ENCODE measurements at regions not wholly inside any gene's neighbourhood (a gene's known extent, or its start where the extent isn't known, plus 50 kb on each side); places are given as distances from the start of the nearest gene placed in this dataset.
"Not testable (repeated sequence)": the region's sequence is repeated elsewhere in the genome, so short reads cannot be mapped to it uniquely, and the experiment has no call there.

GRCh38 chr4:117135634-117136354 is 50.4 kb upstream of the TRAM1L1 start:
- no peak for DNase-seq

DNA sequence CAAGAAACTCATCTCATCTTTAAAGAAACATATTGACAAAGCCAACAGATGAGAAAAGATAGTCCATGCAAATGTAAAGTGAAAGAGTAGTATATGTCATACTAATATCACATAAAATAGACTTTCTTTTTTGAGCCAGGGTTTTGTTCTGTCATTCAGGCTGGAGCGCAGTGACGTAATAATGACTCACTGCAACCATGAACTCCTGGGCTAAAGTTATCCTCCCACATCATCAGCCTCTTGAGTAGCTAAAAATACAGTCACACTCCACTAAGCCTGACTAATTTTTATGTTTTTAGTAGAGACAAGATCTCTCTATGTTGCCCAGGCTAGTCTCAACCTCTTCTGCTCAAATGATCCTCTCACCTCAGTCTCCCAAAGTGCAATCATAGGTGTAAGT is 51.8 kb upstream of the TRAM1L1 start:
- peak in 1 of 2 experiments; percentile 2 for DNase-seq

DNA sequence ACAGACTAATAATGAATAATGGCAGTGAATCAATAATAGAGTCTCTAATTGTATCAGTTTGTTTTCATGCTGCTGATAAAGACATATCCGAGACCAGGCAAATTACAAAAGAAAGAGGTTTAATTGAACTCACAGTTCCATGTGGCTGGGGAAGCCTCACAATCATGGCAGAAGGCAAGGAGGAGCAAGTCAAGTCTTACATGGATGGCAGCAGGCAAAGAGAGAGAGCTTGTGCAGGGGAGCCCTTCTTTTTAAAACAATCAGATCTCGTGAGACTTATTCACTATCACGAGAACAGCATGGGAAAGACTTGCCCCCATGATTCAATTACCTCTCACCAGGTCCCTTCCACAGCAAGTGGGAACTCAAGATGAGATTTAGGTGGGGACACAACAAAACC is 53.4 kb upstream of the TRAM1L1 start:
- DNase-seq: not testable (repeated sequence)

GRCh38 chr4:117154251-117154650 is 68.9 kb upstream of the TRAM1L1 start:
- no peak for DNase-seq

DNA sequence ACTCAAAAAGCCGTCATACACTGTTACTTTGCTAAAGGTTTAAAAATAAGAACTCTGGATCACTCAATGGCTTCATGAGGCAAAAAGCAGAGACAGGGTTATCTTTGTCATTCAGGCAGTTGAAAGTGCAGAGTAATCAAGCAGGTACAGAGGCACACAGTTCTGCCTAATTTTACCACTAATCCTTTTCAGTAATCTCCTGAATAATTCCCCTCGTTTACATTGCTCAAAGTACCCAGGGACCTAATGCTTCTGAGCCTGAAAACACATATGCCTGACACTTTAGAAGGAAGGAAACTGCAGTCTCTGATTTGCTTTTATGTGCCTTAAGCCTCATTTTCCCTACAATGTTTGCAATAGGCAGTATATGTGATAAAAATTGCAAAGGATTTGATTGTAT is 71.4 kb upstream of the TRAM1L1 start:
- DNase-seq: no peak

GRCh38 chr4:117157360-117157759 is 72.0 kb upstream of the TRAM1L1 start:
- no peak for DNase-seq

DNA sequence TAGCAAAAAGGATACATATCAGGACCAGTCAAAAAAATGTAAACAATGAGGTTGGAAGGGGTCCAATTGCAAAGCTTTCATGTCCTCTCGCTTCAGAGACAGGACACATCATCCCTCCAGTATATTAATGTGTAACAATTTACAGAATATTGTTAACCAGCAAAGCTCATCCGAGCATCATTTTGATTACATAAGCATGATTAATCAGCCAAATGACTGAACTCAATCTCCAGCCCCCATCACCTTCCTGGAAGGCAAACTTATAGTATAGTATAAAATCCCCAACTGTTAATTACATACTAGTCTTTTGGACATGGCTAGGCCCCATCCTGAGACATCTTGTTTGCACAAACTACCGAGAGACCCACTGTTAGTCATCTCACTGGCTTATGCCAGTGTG is 77.6 kb upstream of the TRAM1L1 start:
- no peak for DNase-seq

- no peak for DNase-seq
Observed at GRCh38 chr4:117164338-117164737, 79.0 kb upstream of the TRAM1L1 start.

- not testable (repeated sequence) for DNase-seq
Observed at GRCh38 chr4:117175369-117175768, 90.0 kb upstream of the TRAM1L1 start.

DNA sequence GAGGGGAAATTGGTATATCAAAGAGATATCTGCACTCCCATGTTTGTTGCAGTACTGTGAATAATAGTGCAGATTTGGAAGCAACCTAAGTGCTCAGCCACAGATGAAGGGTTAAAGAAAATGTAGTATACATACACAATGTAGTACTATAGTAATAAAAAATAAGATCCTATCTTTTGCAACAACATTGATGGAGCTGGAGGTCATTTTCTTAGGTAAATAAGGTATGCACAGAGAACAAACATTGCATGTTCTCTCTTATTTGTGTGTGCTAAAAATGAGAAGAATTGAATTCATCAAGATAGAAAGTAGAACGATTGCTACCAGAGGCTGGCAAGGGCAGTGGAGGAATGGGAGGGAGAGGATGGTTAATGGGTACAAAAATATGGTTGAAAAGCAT is 117.9 kb upstream of the TRAM1L1 start:
- no peak for DNase-seq

GRCh38 chr4:117210551-117210950 is 125.2 kb upstream of the TRAM1L1 start:
- no peak for DNase-seq

DNA sequence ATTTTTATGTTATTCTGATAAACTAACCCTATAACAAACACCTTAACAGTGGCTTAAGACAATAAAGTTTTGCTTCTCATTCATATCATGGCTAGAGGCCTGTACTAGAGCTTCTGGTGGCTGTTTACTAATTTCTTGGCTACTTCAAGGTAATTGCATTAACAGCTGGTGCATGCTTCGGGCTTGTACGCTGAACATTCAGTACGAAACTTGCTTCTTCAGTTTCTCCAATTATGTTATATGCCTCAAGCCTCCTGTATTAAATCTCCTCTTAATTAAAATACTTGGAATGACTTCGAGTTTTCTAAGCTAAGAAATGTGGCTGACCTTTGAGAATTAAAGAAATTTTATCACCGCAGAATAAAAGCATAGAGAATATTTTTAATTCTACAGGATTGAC is 138.9 kb upstream of the TRAM1L1 start:
- no peak for DNase-seq

DNA sequence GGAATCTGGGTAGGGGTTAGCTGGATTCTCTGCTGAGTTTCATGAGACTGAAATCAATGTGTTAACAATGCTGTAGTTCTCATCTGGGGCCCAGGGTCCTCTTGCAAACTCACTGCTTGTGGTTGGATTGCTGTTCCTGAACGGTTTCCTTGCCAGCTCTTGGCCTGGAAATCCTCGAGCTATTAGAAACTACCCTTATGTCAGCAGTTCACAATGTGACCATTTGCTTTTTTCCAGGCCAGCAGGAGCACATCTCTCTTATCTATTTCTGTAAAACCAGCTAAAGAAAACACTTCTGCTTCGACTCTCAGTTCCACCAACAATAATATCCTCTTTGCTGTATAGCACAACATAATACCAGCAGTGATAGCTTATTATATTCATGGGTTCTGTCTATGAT is 140.1 kb upstream of the TRAM1L1 start:
- DNase-seq: no peak

DNA sequence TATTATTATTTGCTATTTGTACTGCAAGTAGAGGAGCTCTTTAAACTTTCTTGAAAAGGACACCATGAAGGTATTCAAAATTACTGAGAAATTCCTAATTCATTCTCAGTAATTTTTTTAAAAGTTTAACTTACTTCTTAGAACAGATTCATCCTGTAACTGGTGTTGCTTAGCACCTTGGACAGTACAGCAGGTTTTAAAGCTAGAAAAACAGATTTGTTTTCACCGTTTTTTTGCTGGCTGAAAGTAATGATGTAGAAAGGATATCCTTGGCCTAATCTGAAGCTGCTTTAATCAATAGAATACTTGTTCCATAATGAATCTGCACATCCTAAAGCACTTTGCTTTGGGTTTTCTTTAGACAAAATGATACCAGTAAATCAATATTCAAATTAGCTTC is 142.5 kb upstream of the TRAM1L1 start:
- DNase-seq: no peak

GRCh38 chr4:117239434-117239833 is 154.1 kb upstream of the TRAM1L1 start:
- no peak for DNase-seq

- no peak for DNase-seq
Observed at GRCh38 chr4:117249333-117249732, 164.0 kb upstream of the TRAM1L1 start.

GRCh38 chr4:117264072-117264471 is 178.7 kb upstream of the TRAM1L1 start:
- DNase-seq: no peak

- DNase-seq: no peak
Observed at GRCh38 chr4:117267317-117267716, 181.9 kb upstream of the TRAM1L1 start.

DNA sequence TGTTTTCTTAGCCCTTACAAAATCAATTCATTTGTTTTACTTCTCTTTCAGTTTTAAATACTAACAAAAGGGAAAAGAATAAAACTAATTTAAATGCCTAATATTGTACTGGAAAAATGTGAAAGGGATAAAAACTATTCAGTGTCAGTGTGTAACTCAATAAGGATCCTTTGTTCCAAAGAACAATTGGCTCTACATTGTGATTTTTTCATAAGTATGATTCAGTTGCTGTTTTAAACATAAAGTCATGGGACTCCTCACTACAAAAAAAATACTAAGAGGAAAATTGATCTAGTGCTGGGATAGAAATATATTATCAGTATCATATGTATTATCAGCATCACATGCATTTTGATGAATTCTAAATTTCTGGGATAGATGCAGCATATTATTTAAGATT is 199.4 kb upstream of the TRAM1L1 start:
- DNase-seq: no peak

DNA sequence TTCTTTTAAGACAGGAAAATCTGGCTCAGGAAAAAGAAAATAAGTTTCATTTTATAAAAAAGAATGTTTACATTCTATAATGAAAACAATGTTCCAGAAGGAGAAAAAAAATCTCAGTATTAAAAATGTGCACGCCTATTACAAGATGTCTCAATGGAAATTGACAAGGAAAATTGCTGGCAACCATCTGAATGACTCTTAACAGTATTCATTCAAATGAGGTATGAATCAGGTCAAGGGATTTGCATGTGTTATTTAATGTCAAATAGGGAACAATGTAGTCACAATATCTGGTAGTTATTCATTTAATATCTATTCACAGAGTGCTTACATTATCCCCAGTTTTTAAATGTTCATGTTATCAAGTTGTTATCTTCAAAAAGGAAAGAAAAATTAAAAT is 208.4 kb upstream of the TRAM1L1 start:
- DNase-seq: no peak

DNA sequence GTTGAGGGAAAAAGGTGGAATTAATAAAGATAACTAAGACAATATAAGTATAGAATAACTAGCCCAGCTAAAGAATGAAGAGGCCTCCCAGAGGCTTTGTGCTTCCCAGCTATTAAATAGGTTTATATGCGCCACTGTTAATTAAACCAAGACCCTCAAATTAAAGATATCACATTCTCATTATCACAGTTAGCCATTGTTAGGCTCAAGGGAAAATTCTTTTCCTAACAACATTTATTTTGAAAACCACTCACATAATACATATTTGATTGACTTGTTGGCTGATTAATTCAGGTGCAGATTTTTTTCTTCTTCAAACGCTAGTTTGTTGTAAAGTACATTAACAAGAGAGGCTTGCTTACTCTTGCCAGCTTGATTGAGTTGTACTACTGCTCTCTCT is 216.8 kb upstream of the TRAM1L1 start:
- DNase-seq: no peak

DNA sequence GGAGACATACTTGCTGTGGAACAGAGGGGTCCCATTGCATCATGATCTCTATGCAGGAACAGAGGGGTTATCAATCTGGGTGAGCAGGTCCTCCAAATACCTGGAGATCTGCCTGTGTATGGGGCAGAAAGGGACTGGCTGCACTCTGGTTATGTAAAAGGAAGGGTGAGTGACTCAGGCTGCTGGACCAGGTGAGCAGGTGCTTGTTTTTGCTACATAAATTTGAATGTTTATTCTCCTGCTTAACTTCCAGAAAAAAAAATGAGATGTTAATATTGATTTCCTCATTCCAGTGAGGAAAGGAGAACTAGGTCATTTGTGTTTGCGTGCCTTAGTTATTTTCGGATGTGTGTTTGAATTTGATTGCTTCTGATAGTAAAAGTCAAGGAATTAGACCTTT is 225.8 kb upstream of the TRAM1L1 start:
- DNase-seq: no peak

DNA sequence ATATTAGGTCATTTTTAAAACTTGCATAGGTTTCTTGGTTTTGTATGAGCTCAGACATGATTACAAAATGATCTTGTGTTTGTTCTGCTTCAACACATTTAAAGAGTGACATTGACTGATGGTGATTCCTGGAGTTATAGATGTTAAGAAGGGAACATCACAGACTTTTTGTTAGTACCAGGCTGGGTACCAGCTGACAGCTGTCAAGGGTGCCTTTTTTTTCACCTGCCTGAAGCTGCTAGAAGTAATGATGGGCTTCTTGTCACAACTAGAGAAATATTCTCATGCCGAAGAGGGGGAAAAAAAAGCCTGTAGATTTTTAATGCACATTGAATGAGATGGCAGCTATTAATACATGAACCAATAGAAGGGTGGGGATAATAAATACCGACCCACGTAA is 226.6 kb upstream of the TRAM1L1 start:
- DNase-seq: no peak

DNA sequence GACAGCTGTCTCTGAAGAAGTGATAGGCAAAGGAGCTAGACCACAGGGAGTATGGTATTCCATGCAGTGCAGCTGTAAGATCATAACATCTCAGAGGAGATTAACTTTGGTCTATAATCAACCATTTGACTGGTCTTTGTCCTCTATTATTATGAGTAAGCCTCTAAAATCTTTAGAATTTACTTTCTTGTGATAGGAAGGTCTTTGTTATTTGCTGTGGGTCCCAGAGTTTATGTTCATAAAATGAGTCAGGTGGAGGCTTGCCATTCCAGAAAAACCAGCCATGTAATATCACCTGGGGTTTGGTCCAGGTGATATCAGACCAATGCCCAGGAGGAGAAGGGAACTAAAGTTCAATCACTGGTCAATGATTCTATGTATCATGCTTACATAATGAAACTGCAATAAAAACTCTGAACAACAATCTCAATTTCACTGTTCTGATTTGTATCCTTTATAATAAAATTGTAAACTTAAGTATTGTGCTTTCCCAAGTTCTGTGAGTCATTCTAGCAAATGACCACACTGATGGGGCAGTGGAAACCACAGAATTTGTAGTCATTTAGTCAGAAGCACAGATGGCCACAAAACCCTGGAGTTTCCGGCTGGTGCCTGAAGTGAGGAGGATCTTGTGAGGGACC is 239.6 kb upstream of the TRAM1L1 start:
- peak; percentile 1 to 28 for DNase-seq

- DNase-seq: no peak
Observed at GRCh38 chr4:117326091-117326490, 240.7 kb upstream of the TRAM1L1 start.

All from SW 1271 (cell line).